GM23248 (cell line): ENCODE measurements at regions not wholly inside any gene's neighbourhood (a gene's known extent, or its start where the extent isn't known, plus 50 kb on each side); places are given as distances from the start of the nearest gene placed in this dataset.

Source experiments
- DNase-seq: peaks from one replicate; pipeline ENCODE4 v3.0.0-alpha.2; 2015
- H2AFZ ChIP-seq: fragments of 200-600 bp; sonication (generic); 2 replicates; pipeline ENCODE4 v1.6.1; 2016; ENCODE audit warnings: antibody characterized with exemption
- H3F3A ChIP-seq: fragments of 200-600 bp; sonication (generic); 2 replicates; pipeline ENCODE4 v1.6.1; 2016; ENCODE audit warnings: mild to moderate bottlenecking, antibody characterized with exemption, mixed run types; ENCODE audit not compliant: insufficient read depth
- H3K27ac ChIP-seq: fragments of 200-600 bp; sonication (generic); 2 replicates; pipeline ENCODE4 v1.5.1; 2016; ENCODE audit warnings: mild to moderate bottlenecking
- H3K27me3 ChIP-seq: fragments of 200-600 bp; sonication (generic); replicated peaks from 2 replicates; pipeline ENCODE4 v1.6.1; 2016; ENCODE audit warnings: mild to moderate bottlenecking; ENCODE audit not compliant: insufficient read depth
- H3K36me3 ChIP-seq: fragments of 200-600 bp; sonication (generic); 2 replicates; pipeline ENCODE4 v1.6.1; 2016; ENCODE audit warnings: low read depth, mild to moderate bottlenecking
- H3K4me1 ChIP-seq: fragments of 200-600 bp; sonication (generic); 2 replicates; pipeline ENCODE4 v1.6.1; 2016; ENCODE audit warnings: mild to moderate bottlenecking; ENCODE audit not compliant: insufficient read depth
- H3K4me2 ChIP-seq: fragments of 200-600 bp; sonication (generic); one replicate; pipeline ENCODE4 v1.6.1; 2016; ENCODE audit warnings: mild to moderate bottlenecking; ENCODE audit not compliant: unreplicated experiment
- H3K4me3 ChIP-seq: fragments of 200-600 bp; sonication (generic); 2 replicates; pipeline ENCODE4 v1.5.1; 2016; ENCODE audit warnings: mild to moderate bottlenecking
- H3K79me2 ChIP-seq: fragments of 200-600 bp; sonication (generic); 2 replicates; pipeline ENCODE4 v1.6.1; 2016; ENCODE audit warnings: mild to moderate bottlenecking; ENCODE audit not compliant: insufficient read depth
- H3K9ac ChIP-seq: fragments of 200-600 bp; sonication (generic); 2 replicates; pipeline ENCODE4 v1.6.1; 2016; ENCODE audit warnings: mild to moderate bottlenecking
- H3K9me2 ChIP-seq: fragments of 200-600 bp; sonication (generic); 2 replicates; pipeline ENCODE4 v1.6.1; 2016; ENCODE audit warnings: mixed run types, mild to moderate bottlenecking, moderate library complexity; ENCODE audit not compliant: insufficient read depth
- H3K9me3 ChIP-seq: fragments of 200-600 bp; sonication (generic); one replicate; pipeline ENCODE4 v1.6.1; 2017; ENCODE audit warnings: low read depth
- H4K20me1 ChIP-seq: fragments of 200-600 bp; sonication (generic); 2 replicates; pipeline ENCODE4 v1.6.0; 2016; ENCODE audit not compliant: insufficient read depth
- EZH2 ChIP-seq: fragments of 200-600 bp; sonication (generic); IDR thresholded peaks from 2 replicates; pipeline ENCODE4 v1.6.1; 2018; ENCODE audit warnings: antibody characterized with exemption, mild to moderate bottlenecking; ENCODE audit not compliant: insufficient read depth, poor library complexity, severe bottlenecking
- EZH2phosphoT487 ChIP-seq: fragments of 200-600 bp; sonication (generic); IDR thresholded peaks from 2 replicates; pipeline ENCODE4 v1.6.1; 2018; ENCODE audit warnings: antibody characterized with exemption, moderate library complexity, mild to moderate bottlenecking, low read depth; ENCODE audit not compliant: insufficient read depth
- WGBS, 2 experiments: methylation state at CpG; one replicate each; pipeline ENCODE4 v1.1.6; 2015 to 2017; ENCODE audit warnings: low lambda C conversion rate in 2 of 2, low coverage in 1 of 2; ENCODE audit errors: missing lambda C conversion rate in 2 of 2; 5-methylcytosine and 5-hydroxymethylcytosine counted together
- in situ Hi-C: fragments of 300-500 bp; cut with MboI; formaldehyde crosslinking; loops from 2 replicates; pipeline ENCODE4 v1.15.0; 2020

DNA sequence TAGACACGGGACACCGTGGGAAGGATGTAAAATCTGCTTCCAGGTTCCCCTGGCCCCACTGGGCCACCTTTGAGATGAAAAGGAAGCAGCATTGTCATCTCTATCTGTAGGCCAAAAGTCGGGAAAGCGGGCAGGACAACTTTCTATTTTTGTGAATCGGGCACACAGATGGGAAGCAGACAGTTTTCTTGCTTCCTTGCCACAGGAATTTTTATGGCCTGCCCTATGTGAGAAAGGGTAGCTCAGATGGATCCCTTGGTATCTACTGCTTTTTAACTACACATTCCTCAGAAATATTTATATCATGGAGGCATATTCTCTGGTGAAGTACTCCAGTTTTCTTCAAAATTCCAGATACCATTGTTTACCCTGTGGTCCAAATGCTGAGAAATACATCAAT is 735.5 kb downstream of the CBLN2 start:
- Histone ChIP-seq H3K4me1 (no peaks in the 10 kb centered on the region), H3K4me3 (no peak overlapping the region), H2AFZ (no peak overlapping the region), H3K79me2 (no peaks in the 10 kb centered on the region), H3F3A (no peaks in the 10 kb centered on the region), H3K9ac (no peak overlapping the region), H3K9me2 (no peaks in the 10 kb centered on the region), H3K9me3 (no peaks in the 10 kb centered on the region), H3K36me3 (no peaks in the 10 kb centered on the region), H3K4me2 (no peak overlapping the region), H4K20me1 (no peaks in the 10 kb centered on the region), H3K27me3 (no peaks in the 10 kb centered on the region), H3K27ac (no peak overlapping the region)
- in situ Hi-C loops: no loop called here
- TF ChIP-seq EZH2phosphoT487 (no peak), EZH2 (no peak)
- DNase-seq: no peak
- 1 to 2% methylated on average over 5 of the region's 5 CpGs for WGBS, 2 experiments

GRCh38 chr18:71807586-71807985 is 736.6 kb downstream of the CBLN2 start:
- H3F3A ChIP-seq: no peaks in the 10 kb centered on the region
- no peaks in the 10 kb centered on the region for H3K4me1 ChIP-seq
- no peak overlapping the region for H3K27ac ChIP-seq
- no peaks in the 10 kb centered on the region for H3K27me3 ChIP-seq
- H3K9me2 ChIP-seq: no peaks in the 10 kb centered on the region
- no peak for DNase-seq
- H3K79me2 ChIP-seq: no peaks in the 10 kb centered on the region
- H3K9ac ChIP-seq: no peak overlapping the region
- TF ChIP-seq EZH2phosphoT487: no peak
- no peak for TF ChIP-seq EZH2
- H3K36me3 ChIP-seq: no peaks in the 10 kb centered on the region
- in situ Hi-C loops: no loop called here
- no peak overlapping the region for H3K4me2 ChIP-seq
- no peak overlapping the region for H2AFZ ChIP-seq
- no peaks in the 10 kb centered on the region for H4K20me1 ChIP-seq
- H3K9me3 ChIP-seq: no peaks in the 10 kb centered on the region
- 25 to 33% methylated on average over 1 of the region's 1 CpG for WGBS, 2 experiments
- H3K4me3 ChIP-seq: no peak overlapping the region

DNA sequence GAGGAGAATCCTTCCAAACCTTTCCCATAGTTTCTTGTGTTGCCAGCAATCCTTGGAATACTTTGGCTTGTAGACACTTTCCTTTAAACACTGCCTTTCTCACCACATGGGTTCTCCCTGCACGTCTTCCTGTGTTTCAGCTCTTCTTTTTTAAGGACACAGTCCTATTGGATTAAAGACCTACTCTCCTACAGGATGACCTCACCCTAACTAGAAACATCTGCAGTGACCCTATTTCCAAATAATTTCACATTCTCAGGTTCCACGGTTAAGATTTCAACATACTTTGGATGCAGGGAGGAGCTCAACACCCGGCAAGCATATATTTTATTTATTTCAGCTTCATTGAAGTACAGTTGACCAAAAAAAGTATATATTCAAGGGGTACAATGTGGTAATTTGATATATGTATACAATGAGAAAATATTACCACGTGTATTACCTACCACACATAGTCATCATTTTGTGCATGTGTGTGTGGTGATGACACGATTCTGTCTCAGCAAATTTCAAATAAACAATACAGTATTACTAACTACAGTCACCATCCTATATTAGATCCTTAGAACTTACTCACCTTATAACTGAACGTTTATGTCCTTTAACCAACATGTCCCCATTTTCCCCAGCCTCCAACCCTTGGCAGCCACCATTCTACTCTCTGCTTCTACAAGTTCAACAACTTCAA is 745.0 kb downstream of the CBLN2 start:
- no peak overlapping the region for H3K27ac ChIP-seq
- no peaks in the 10 kb centered on the region for H3K9me3 ChIP-seq
- TF ChIP-seq EZH2 (no peak), EZH2phosphoT487 (no peak)
- H3K9me2 ChIP-seq: no peaks in the 10 kb centered on the region
- no peaks in the 10 kb centered on the region for H3K27me3 ChIP-seq
- no peak overlapping the region for H2AFZ ChIP-seq
- no peaks in the 10 kb centered on the region for H3K36me3 ChIP-seq
- H3K9ac ChIP-seq: no peak overlapping the region
- no peak overlapping the region for H3K4me3 ChIP-seq
- H3K79me2 ChIP-seq: no peaks in the 10 kb centered on the region
- H3K4me2 ChIP-seq: no peak overlapping the region
- 11 to 18% methylated on average over 6 of the region's 6 CpGs for WGBS, 2 experiments
- no peaks in the 10 kb centered on the region for H3F3A ChIP-seq
- in situ Hi-C loops: no loop called here
- no peaks in the 10 kb centered on the region for H3K4me1 ChIP-seq
- no peak for DNase-seq
- H4K20me1 ChIP-seq: no peaks in the 10 kb centered on the region

- Histone ChIP-seq H3K9me3 (no peaks in the 10 kb centered on the region), H2AFZ (no peak overlapping the region), H3K4me2 (no peak overlapping the region), H3K79me2 (no peaks in the 10 kb centered on the region), H4K20me1 (no peaks in the 10 kb centered on the region), H3K9me2 (no peaks in the 10 kb centered on the region), H3K27me3 (no peaks in the 10 kb centered on the region), H3K9ac (no peak overlapping the region), H3K27ac (no peak overlapping the region), H3K4me1 (no peaks in the 10 kb centered on the region), H3K4me3 (no peak overlapping the region), H3K36me3 (no peaks in the 10 kb centered on the region), H3F3A (no peaks in the 10 kb centered on the region)
- no peak for TF ChIP-seq EZH2phosphoT487
- no peak for TF ChIP-seq EZH2
- 17 to 30% methylated on average over 7 of the region's 7 CpGs for WGBS, 2 experiments
- in situ Hi-C loops: no loop called here
- DNase-seq: no peak
These were observed 746.6 kb downstream of the CBLN2 start for GRCh38 chr18:71797554-71797953.
